Nephron (organoid): ENCODE measurements at regions not wholly inside any gene's neighbourhood (a gene's known extent, or its start where the extent isn't known, plus 50 kb on each side); places are given as distances from the start of the nearest gene placed in this dataset.

Experiments used
- H3K27ac Mint-ChIP-seq, 3 experiments: 2 replicates each; pipeline ENCODE4 v1.8.0; 2020; ENCODE audit warnings: mixed read lengths in 3 of 3, mild to moderate bottlenecking in 2 of 3, moderate library complexity in 1 of 3
- H3K27me3 Mint-ChIP-seq: 2 replicates; pipeline ENCODE4 v1.8.0; 2021; ENCODE audit warnings: low read depth, mild to moderate bottlenecking, moderate library complexity, mixed read lengths
- H3K36me3 Mint-ChIP-seq: 2 replicates; pipeline ENCODE4 v1.8.0; 2020; ENCODE audit warnings: low read depth, mixed read lengths
- H3K4me1 Mint-ChIP-seq: 2 replicates; pipeline ENCODE4 v1.8.0; 2020; ENCODE audit warnings: mixed read lengths
- H3K4me3 Mint-ChIP-seq, 3 experiments: 2 replicates each; pipeline ENCODE4 v1.8.0; 2020; ENCODE audit warnings: mild to moderate bottlenecking in 3 of 3, mixed read lengths in 3 of 3, moderate library complexity in 2 of 3
- H3K9me3 Mint-ChIP-seq: 2 replicates; pipeline ENCODE4 v1.8.0; 2020; ENCODE audit warnings: mixed read lengths
- TF ChIP-seq, protein P1 (sequence below), 3 experiments: fragments of 200-600 bp; sonication (generic); IDR thresholded peaks; one replicate each; pipeline ENCODE4 v1.5.0; 2021; ENCODE audit warnings: antibody characterized with exemption in 3 of 3; ENCODE audit not compliant: unreplicated experiment in 3 of 3

- H3K9me3 Mint-ChIP-seq: peaks cover 6% of the 10 kb centered on the region
- H3K27ac Mint-ChIP-seq: no peak overlapping the region
- TF ChIP-seq, protein P1, sequence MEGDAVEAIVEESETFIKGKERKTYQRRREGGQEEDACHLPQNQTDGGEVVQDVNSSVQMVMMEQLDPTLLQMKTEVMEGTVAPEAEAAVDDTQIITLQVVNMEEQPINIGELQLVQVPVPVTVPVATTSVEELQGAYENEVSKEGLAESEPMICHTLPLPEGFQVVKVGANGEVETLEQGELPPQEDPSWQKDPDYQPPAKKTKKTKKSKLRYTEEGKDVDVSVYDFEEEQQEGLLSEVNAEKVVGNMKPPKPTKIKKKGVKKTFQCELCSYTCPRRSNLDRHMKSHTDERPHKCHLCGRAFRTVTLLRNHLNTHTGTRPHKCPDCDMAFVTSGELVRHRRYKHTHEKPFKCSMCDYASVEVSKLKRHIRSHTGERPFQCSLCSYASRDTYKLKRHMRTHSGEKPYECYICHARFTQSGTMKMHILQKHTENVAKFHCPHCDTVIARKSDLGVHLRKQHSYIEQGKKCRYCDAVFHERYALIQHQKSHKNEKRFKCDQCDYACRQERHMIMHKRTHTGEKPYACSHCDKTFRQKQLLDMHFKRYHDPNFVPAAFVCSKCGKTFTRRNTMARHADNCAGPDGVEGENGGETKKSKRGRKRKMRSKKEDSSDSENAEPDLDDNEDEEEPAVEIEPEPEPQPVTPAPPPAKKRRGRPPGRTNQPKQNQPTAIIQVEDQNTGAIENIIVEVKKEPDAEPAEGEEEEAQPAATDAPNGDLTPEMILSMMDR (IDR thresholded peaks at IDR 0.05; ENCODE audit: unreplicated experiment in 3 of 3): no peak
- no peaks in the 10 kb centered on the region for H3K36me3 Mint-ChIP-seq
- no peaks in the 10 kb centered on the region for H3K27me3 Mint-ChIP-seq
- H3K4me3 Mint-ChIP-seq: no peak overlapping the region
- H3K4me1 Mint-ChIP-seq: peaks cover 26% of the 10 kb centered on the region
These were observed 87.0 kb upstream of the FAT1 start for GRCh38 chr4:186810613-186811150.

DNA sequence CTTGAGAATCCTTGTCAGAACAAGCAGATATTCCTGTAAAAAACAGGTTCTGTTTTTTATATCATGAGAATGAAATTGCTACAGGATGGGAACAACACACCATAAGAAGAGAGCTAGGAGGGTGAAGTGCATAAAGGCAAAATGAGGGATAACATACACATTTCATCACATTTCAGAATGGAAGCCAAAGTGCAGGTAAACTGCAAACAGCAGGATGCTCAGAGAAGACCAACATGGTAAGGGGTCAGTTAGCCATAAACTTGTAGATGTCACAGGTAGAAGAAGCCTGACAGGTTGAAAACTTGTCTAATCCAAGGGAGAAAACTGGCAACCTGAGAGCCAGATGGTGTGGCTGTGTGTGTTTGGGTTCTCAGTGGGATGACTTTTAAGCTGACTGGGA lies 88.9 kb upstream of the FAT1 start:
- H3K36me3 Mint-ChIP-seq: no peaks in the 10 kb centered on the region
- H3K4me3 Mint-ChIP-seq: no peak overlapping the region
- TF ChIP-seq, protein P1 (IDR thresholded peaks at IDR 0.05; ENCODE audit: unreplicated experiment in 3 of 3): no peak
- peaks cover 6% of the 10 kb centered on the region for H3K9me3 Mint-ChIP-seq
- peaks cover 15% of the 10 kb centered on the region for H3K4me1 Mint-ChIP-seq
- H3K27ac Mint-ChIP-seq: peak overlapping the region in 1 of 3 experiments; percentile 18
- no peaks in the 10 kb centered on the region for H3K27me3 Mint-ChIP-seq

GRCh38 chr4:186813377-186814068 lies 89.9 kb upstream of the FAT1 start:
- peaks cover 6% of the 10 kb centered on the region for H3K9me3 Mint-ChIP-seq
- TF ChIP-seq, protein P1 (IDR thresholded peaks at IDR 0.05; ENCODE audit: unreplicated experiment in 3 of 3): no peak
- no peaks in the 10 kb centered on the region for H3K36me3 Mint-ChIP-seq
- H3K4me3 Mint-ChIP-seq: no peak overlapping the region
- no peaks in the 10 kb centered on the region for H3K27me3 Mint-ChIP-seq
- peak overlapping the region in 2 of 3 experiments; percentile 33 to 61 for H3K27ac Mint-ChIP-seq
- H3K4me1 Mint-ChIP-seq: peaks cover 5% of the 10 kb centered on the region

GRCh38 chr4:186814535-186815070 lies 90.9 kb upstream of the FAT1 start:
- Mint-ChIP-seq H3K4me3 (no peak overlapping the region), H3K4me1 (peaks cover 7% of the 10 kb centered on the region), H3K36me3 (no peaks in the 10 kb centered on the region), H3K27me3 (no peaks in the 10 kb centered on the region), H3K9me3 (peaks cover 6% of the 10 kb centered on the region), H3K27ac (no peak overlapping the region)
- TF ChIP-seq, protein P1 (IDR thresholded peaks at IDR 0.05; ENCODE audit: unreplicated experiment in 3 of 3): no peak

GRCh38 chr4:186819342-186820086 lies 95.9 kb upstream of the FAT1 start:
- H3K27ac Mint-ChIP-seq: peak overlapping the region in 1 of 3 experiments; percentile 71
- H3K9me3 Mint-ChIP-seq: peaks cover 2% of the 10 kb centered on the region
- TF ChIP-seq, protein P1 (IDR thresholded peaks at IDR 0.05; ENCODE audit: unreplicated experiment in 3 of 3): no peak
- peaks cover 43% of the 10 kb centered on the region for H3K4me1 Mint-ChIP-seq
- H3K4me3 Mint-ChIP-seq: no peak overlapping the region
- peaks cover 5% of the 10 kb centered on the region for H3K27me3 Mint-ChIP-seq
- no peaks in the 10 kb centered on the region for H3K36me3 Mint-ChIP-seq
